ENCODE measurements at regions not wholly inside any gene's neighbourhood (a gene's known extent, or its start where the extent isn't known, plus 50 kb on each side); places are given as distances from the start of the nearest gene placed in this dataset.

- DNase-seq: no peak
These were observed 488.0 kb downstream of the EIPR1 start for GRCh38 chr2:2889646-2890045.

GRCh38 chr2:2889141-2889540, 488.5 kb downstream of the EIPR1 start:
- DNase-seq: no peak

- DNase-seq: no peak
These were observed 489.7 kb downstream of the EIPR1 start for GRCh38 chr2:2887772-2888387.

- no peak for DNase-seq
These were observed 490.7 kb downstream of the EIPR1 start for GRCh38 chr2:2886922-2887321.

GRCh38 chr2:2881499-2881898, 496.1 kb downstream of the EIPR1 start:
- no peak for DNase-seq

GRCh38 chr2:2880938-2881337, 496.7 kb downstream of the EIPR1 start:
- no peak for DNase-seq

- DNase-seq: no peak
These were observed 497.8 kb downstream of the EIPR1 start for GRCh38 chr2:2879781-2880180.

- DNase-seq: no peak
These were observed 498.5 kb downstream of the EIPR1 start for GRCh38 chr2:2879071-2879470.

GRCh38 chr2:2877427-2877826, 500.2 kb downstream of the EIPR1 start:
- DNase-seq: no peak

GRCh38 chr2:2876331-2877221, 501.0 kb downstream of the EIPR1 start:
- DNase-seq: no peak

- no peak for DNase-seq
These were observed 501.8 kb downstream of the EIPR1 start for GRCh38 chr2:2875831-2876230.

GRCh38 chr2:2875296-2875695, 502.3 kb downstream of the EIPR1 start:
- no peak for DNase-seq

- DNase-seq: no peak
These were observed 502.8 kb downstream of the EIPR1 start for GRCh38 chr2:2874805-2875204.

- DNase-seq: no peak
These were observed 503.3 kb downstream of the EIPR1 start for GRCh38 chr2:2874341-2874740.

GRCh38 chr2:2873450-2873811, 504.2 kb downstream of the EIPR1 start:
- DNase-seq: no peak

GRCh38 chr2:2872713-2873449, 504.7 kb downstream of the EIPR1 start:
- DNase-seq: no peak

GRCh38 chr2:2872309-2872617, 505.4 kb downstream of the EIPR1 start:
- no peak for DNase-seq

GRCh38 chr2:2871480-2872308, 505.9 kb downstream of the EIPR1 start:
- no peak for DNase-seq

- no peak for DNase-seq
These were observed 507.5 kb downstream of the EIPR1 start for GRCh38 chr2:2870106-2870505.

- DNase-seq: no peak
These were observed 508.1 kb downstream of the EIPR1 start for GRCh38 chr2:2869553-2869952.

- DNase-seq: no peak
These were observed 509.5 kb downstream of the EIPR1 start for GRCh38 chr2:2868085-2868484.

- DNase-seq: no peak
These were observed 510.1 kb downstream of the EIPR1 start for GRCh38 chr2:2867397-2867979.

- DNase-seq: no peak
These were observed 511.2 kb downstream of the EIPR1 start for GRCh38 chr2:2866459-2866858.

Data from 8988T (cell line).